A673 (cell line): ENCODE measurements at regions not wholly inside any gene's neighbourhood (a gene's known extent, or its start where the extent isn't known, plus 50 kb on each side); places are given as distances from the start of the nearest gene placed in this dataset.

Source experiments
- CTCF ChIP-seq: fragments of 300-800, 200-600 bp; sonication (generic); conservative IDR thresholded peaks from 2 replicates; pipeline ENCODE4 v1.5.1; 2017; ENCODE audit warnings: low read depth, mild to moderate bottlenecking, antibody characterized with exemption, low read length, moderate library complexity, mixed read lengths
- EZH2 ChIP-seq: fragments of 200-600 bp; sonication (generic); IDR thresholded peaks from 2 replicates; pipeline ENCODE4 v1.6.1; 2017; ENCODE audit warnings: borderline replicate concordance, low read depth, mild to moderate bottlenecking, mixed read lengths, antibody characterized with exemption, low read length; ENCODE audit not compliant: poor library complexity, severe bottlenecking

- TF ChIP-seq CTCF: no peak
- no peak for TF ChIP-seq EZH2
These were observed 76.6 kb upstream of the SSBP2 start for GRCh38 chr5:81827500-81827899.
